ENCODE measurements at regions not wholly inside any gene's neighbourhood (a gene's known extent, or its start where the extent isn't known, plus 50 kb on each side); places are given as distances from the start of the nearest gene placed in this dataset.

DNA sequence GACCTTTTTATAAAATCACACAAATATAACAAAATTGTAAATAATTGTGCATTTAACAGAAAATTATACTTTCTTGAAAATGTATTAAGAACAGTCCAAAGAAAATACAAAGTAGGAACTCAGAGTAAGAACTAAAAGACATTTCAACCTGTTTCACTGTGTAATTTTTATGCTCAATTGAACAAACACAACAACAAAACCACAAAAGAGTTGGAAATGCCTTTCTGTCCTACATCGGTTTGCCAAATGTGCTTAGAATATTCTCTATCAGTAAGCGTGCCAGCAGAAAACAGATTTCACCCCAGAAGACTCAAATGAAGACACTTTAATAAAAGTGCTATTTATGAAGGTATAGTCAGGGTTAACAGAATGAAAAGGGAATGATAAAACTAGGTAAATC, 592.1 kb downstream of the PRELID2 start:
- H3K9ac ChIP-seq (ENCODE audit: low read length): no peak overlapping the region
- H3K36me3 ChIP-seq (ENCODE audit: insufficient read depth, low read length): no peaks in the 10 kb centered on the region
- H3K9me3 ChIP-seq (ENCODE audit: low read length): no peaks in the 10 kb centered on the region
- no peak overlapping the region for H3K27ac ChIP-seq (ENCODE audit: low read depth, low read length)
- H3K4me1 ChIP-seq (ENCODE audit: insufficient read depth, low read length): peaks cover 5% of the 10 kb centered on the region
- H3K4me3 ChIP-seq (ENCODE audit: low read depth in 1 of 2, low read length in 2 of 2): no peak overlapping the region
- H3K27me3 ChIP-seq (ENCODE audit: control insufficient read depth in 1 of 2, insufficient read depth in 2 of 2, low read length in 2 of 2): no peaks in the 10 kb centered on the region

DNA sequence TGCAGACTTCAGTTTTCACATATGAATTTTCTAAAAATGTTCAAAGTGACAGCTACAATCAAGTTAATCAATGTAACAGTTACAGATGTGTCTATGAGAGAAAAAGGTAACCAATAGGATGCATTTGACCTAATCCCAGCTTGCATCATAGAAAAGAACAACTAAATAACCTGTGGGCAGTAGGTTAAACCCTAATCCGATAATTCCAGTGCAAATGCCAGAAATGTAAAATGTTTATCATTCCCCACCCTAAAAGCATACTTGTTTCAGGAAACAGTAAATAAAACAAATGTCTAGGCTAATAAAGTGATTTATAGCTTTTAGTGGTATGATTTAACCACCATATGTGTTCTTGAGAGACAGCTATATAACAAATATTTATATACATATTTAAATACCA, 592.6 kb downstream of the PRELID2 start:
- Histone ChIP-seq H3K27me3 (ENCODE audit: control insufficient read depth in 1 of 2, insufficient read depth in 2 of 2, low read length in 2 of 2) (no peaks in the 10 kb centered on the region), H3K36me3 (ENCODE audit: insufficient read depth, low read length) (no peaks in the 10 kb centered on the region), H3K9ac (ENCODE audit: low read length) (no peak overlapping the region), H3K27ac (ENCODE audit: low read depth, low read length) (no peak overlapping the region), H3K9me3 (ENCODE audit: low read length) (no peaks in the 10 kb centered on the region), H3K4me3 (ENCODE audit: low read depth in 1 of 2, low read length in 2 of 2) (no peak overlapping the region), H3K4me1 (ENCODE audit: insufficient read depth, low read length) (peaks cover 5% of the 10 kb centered on the region)

DNA sequence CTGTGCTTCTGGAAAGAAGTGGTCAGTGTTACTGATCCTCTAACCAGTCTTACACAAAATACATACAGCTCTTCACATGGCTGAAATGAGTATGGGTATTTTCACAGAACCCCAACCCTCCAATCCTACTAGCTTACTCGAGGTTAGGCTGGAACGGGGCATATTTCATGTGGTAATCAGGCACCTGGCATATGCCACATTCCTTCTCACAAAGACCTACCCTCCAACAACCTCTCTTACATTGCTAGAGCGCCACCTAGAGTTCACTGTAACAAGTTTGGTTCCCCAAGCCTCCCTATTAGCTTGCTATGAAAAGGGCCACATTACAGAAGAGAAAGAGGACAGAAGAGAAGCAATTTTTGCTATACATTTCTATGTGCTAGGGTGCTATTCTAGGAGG, 597.3 kb downstream of the PRELID2 start:
- no peak overlapping the region for H3K27ac ChIP-seq (ENCODE audit: low read depth, low read length)
- H3K4me1 ChIP-seq (ENCODE audit: insufficient read depth, low read length): no peaks in the 10 kb centered on the region
- no peaks in the 10 kb centered on the region for H3K27me3 ChIP-seq (ENCODE audit: control insufficient read depth in 1 of 2, insufficient read depth in 2 of 2, low read length in 2 of 2)
- no peaks in the 10 kb centered on the region for H3K36me3 ChIP-seq (ENCODE audit: insufficient read depth, low read length)
- H3K9ac ChIP-seq (ENCODE audit: low read length): no peak overlapping the region
- no peaks in the 10 kb centered on the region for H3K9me3 ChIP-seq (ENCODE audit: low read length)
- H3K4me3 ChIP-seq (ENCODE audit: low read depth in 1 of 2, low read length in 2 of 2): no peak overlapping the region

DNA sequence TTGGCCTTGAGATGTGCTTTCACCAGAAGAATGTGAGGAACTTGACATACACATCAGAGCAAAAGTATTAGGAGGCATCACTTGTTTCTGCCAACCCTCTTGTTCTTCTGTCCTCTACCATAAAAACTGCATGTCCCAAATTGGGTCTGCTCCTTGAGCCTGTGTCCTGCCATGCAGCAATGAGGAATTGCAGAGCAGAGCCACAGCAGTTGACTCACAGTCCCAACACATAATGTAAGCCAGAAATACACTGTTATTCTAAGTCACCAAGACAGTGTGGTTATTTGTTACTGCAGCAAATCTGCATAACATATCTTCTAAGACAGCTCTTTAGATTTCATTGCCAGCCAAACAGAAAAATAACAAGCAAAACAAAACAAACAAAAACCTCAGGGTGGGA, 598.2 kb downstream of the PRELID2 start:
- H3K36me3 ChIP-seq (ENCODE audit: insufficient read depth, low read length): no peaks in the 10 kb centered on the region
- no peak overlapping the region for H3K9ac ChIP-seq (ENCODE audit: low read length)
- no peaks in the 10 kb centered on the region for H3K4me1 ChIP-seq (ENCODE audit: insufficient read depth, low read length)
- no peak overlapping the region for H3K4me3 ChIP-seq (ENCODE audit: low read depth in 1 of 2, low read length in 2 of 2)
- no peak overlapping the region for H3K27ac ChIP-seq (ENCODE audit: low read depth, low read length)
- H3K27me3 ChIP-seq (ENCODE audit: control insufficient read depth in 1 of 2, insufficient read depth in 2 of 2, low read length in 2 of 2): no peaks in the 10 kb centered on the region
- H3K9me3 ChIP-seq (ENCODE audit: low read length): no peaks in the 10 kb centered on the region

DNA sequence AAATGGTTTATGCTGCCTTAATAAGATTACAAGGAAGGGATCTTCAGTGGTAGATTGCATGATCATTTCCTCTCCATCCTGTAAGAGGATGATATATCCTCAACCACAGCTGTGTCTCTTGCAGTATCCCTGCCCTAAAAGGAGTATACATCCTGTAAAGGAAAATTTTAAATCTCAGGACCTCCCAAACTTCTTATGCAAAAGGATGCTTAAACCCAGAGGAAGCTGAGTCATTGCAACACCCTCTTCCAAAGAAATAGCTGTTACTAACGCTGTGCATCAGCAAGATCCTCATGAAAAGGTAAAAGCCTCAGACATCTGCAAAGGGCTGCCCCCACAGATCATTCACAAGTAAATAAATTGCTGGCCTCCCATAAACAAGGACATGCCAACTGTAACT, 599.0 kb downstream of the PRELID2 start:
- Histone ChIP-seq H3K4me1 (ENCODE audit: insufficient read depth, low read length) (no peaks in the 10 kb centered on the region), H3K4me3 (ENCODE audit: low read depth in 1 of 2, low read length in 2 of 2) (no peak overlapping the region)

DNA sequence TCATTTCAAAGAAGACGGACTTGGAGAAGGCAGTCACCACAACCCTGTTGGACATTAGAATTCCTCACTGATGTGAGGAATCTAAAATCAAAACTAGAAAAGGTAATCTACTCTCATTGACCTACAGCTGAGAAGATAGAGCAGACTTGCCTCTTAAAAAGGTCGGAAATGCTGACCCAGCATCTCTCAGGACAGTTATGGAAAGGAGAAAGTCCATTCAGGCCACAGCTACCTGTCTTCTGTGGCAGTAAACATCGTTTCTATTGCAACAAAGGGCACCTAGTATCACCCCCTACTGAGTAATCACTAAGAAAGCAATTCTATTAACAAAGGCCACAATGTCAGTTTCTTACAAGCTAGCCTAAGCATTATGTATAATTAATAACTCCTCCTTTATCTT, 601.7 kb downstream of the PRELID2 start:
- H3K27ac ChIP-seq (ENCODE audit: low read depth, low read length): no peak overlapping the region
- no peaks in the 10 kb centered on the region for H3K27me3 ChIP-seq (ENCODE audit: control insufficient read depth in 1 of 2, insufficient read depth in 2 of 2, low read length in 2 of 2)
- no peaks in the 10 kb centered on the region for H3K9me3 ChIP-seq (ENCODE audit: low read length)
- no peaks in the 10 kb centered on the region for H3K4me1 ChIP-seq (ENCODE audit: insufficient read depth, low read length)
- no peak overlapping the region for H3K9ac ChIP-seq (ENCODE audit: low read length)
- H3K4me3 ChIP-seq (ENCODE audit: low read depth in 1 of 2, low read length in 2 of 2): no peak overlapping the region
- no peaks in the 10 kb centered on the region for H3K36me3 ChIP-seq (ENCODE audit: insufficient read depth, low read length)

More for the DNA sequence above, 599.0 kb downstream of the PRELID2 start:
- H3K27ac ChIP-seq (ENCODE audit: low read depth, low read length): no peak overlapping the region
- H3K27me3 ChIP-seq (ENCODE audit: control insufficient read depth in 1 of 2, insufficient read depth in 2 of 2, low read length in 2 of 2): no peaks in the 10 kb centered on the region
- no peaks in the 10 kb centered on the region for H3K36me3 ChIP-seq (ENCODE audit: insufficient read depth, low read length)
- H3K9me3 ChIP-seq (ENCODE audit: low read length): no peaks in the 10 kb centered on the region
- no peak overlapping the region for H3K9ac ChIP-seq (ENCODE audit: low read length)

DNA sequence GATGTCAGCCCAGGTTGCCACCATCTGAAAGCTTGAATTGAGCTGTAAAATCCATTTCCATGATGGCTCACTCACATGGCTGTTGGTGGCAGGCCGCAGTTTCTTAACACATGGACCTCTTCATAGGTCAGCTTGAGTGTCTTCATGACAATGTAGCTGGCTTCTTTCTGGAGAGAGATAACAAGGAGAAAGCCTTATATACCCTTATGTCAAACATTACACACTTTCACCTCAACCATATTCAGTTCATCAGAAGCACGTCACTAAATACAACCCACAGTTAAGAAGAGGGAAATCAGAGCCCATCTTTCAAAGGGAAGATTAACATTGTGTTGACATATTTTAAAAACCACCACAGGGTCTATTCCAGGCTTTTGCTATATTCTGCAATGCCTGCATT, 604.4 kb downstream of the PRELID2 start:
- Histone ChIP-seq H3K4me3 (ENCODE audit: low read depth in 1 of 2, low read length in 2 of 2) (no peak overlapping the region), H3K36me3 (ENCODE audit: insufficient read depth, low read length) (no peaks in the 10 kb centered on the region), H3K27me3 (ENCODE audit: control insufficient read depth in 1 of 2, insufficient read depth in 2 of 2, low read length in 2 of 2) (no peaks in the 10 kb centered on the region), H3K9me3 (ENCODE audit: low read length) (no peaks in the 10 kb centered on the region), H3K27ac (ENCODE audit: low read depth, low read length) (no peak overlapping the region), H3K9ac (ENCODE audit: low read length) (no peak overlapping the region), H3K4me1 (ENCODE audit: insufficient read depth, low read length) (no peaks in the 10 kb centered on the region)

DNA sequence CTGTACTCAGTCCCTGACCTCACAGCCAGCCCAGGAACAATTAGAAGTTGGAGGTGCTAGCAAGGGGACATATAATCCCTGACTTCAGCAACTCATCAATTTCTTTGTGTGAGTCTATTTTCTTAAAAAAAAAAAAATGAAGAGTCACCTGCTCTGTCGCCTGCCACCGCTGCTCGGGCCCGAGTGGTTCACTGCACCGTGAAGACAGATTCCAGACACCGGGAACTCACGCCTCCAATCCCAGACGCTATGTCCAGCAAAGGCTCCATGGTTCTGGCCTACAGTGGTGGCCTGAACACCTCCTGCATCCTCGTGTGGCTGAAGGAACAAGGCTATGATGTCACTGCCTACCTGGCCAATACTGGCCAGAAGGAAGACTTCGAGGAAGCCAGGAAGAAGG, 606.6 kb downstream of the PRELID2 start:
- Histone ChIP-seq H3K4me1 (ENCODE audit: insufficient read depth, low read length) (no peaks in the 10 kb centered on the region), H3K4me3 (ENCODE audit: low read depth in 1 of 2, low read length in 2 of 2) (no peak overlapping the region), H3K9ac (ENCODE audit: low read length) (no peak overlapping the region), H3K27ac (ENCODE audit: low read depth, low read length) (no peak overlapping the region), H3K27me3 (ENCODE audit: control insufficient read depth in 1 of 2, insufficient read depth in 2 of 2, low read length in 2 of 2) (no peaks in the 10 kb centered on the region), H3K9me3 (ENCODE audit: low read length) (no peaks in the 10 kb centered on the region), H3K36me3 (ENCODE audit: insufficient read depth, low read length) (no peaks in the 10 kb centered on the region)

DNA sequence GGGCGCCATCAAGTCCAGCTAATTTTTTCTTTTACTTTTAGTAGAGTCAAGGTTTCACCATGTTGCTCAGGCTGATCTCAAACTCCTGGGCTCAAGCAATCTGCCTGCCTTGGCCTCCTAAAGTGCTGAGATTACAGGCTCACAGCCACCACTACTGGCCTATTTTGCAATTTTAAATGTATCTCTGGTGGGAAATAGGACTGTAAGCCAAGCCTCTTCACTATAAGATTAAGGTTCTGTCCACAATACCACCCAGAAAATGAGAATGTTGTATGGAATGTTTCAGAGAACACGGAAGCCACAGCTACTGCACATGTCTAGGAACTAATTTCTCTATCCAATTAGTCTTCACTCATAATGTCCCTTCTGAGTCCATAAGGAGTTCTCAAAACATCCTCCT, 607.3 kb downstream of the PRELID2 start:
- Histone ChIP-seq H3K9me3 (ENCODE audit: low read length) (no peaks in the 10 kb centered on the region), H3K4me3 (ENCODE audit: low read depth in 1 of 2, low read length in 2 of 2) (no peak overlapping the region), H3K27me3 (ENCODE audit: control insufficient read depth in 1 of 2, insufficient read depth in 2 of 2, low read length in 2 of 2) (no peaks in the 10 kb centered on the region), H3K4me1 (ENCODE audit: insufficient read depth, low read length) (no peaks in the 10 kb centered on the region), H3K27ac (ENCODE audit: low read depth, low read length) (no peak overlapping the region), H3K36me3 (ENCODE audit: insufficient read depth, low read length) (no peaks in the 10 kb centered on the region), H3K9ac (ENCODE audit: low read length) (no peak overlapping the region)

DNA sequence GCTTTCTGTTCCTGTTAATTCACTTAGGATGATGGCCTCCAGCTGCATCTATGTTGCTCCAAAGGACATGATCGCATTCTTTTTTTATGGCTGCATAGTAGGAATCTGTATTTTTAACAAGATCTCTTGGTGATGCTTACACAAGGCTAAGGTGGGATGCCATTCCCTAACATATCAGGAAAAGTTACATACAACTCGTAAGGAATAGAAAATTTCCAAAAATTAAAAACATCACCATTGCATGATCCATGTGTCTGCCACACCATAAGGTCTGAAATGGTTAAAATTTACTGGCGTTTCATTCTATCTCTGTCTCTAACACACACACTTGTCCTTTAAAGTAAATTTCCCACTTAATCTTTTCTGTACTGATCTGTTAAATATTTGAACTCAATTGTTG, 608.4 kb downstream of the PRELID2 start:
- no peaks in the 10 kb centered on the region for H3K9me3 ChIP-seq (ENCODE audit: low read length)
- H3K27me3 ChIP-seq (ENCODE audit: control insufficient read depth in 1 of 2, insufficient read depth in 2 of 2, low read length in 2 of 2): no peaks in the 10 kb centered on the region
- H3K36me3 ChIP-seq (ENCODE audit: insufficient read depth, low read length): no peaks in the 10 kb centered on the region
- H3K27ac ChIP-seq (ENCODE audit: low read depth, low read length): no peak overlapping the region
- H3K4me1 ChIP-seq (ENCODE audit: insufficient read depth, low read length): no peaks in the 10 kb centered on the region
- no peak overlapping the region for H3K9ac ChIP-seq (ENCODE audit: low read length)
- H3K4me3 ChIP-seq (ENCODE audit: low read depth in 1 of 2, low read length in 2 of 2): no peak overlapping the region

DNA sequence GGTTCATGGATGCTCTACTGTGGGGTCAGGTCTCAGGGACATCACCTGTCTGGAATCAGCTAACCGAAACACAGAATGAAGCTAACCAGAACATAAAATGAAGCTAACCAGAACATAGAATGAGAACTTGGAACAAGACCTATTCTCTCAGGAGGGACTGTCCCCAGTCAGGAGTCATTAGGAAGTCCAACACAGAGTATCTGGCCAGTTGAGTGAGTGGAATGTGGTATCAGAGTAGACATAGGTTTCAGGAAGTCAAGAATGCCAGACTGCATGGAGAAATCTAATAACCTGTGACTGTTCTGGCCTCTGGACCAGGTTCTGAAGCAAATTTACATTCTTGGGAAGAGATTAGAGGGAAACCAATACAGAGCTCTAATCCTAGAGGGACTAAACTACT, 609.6 kb downstream of the PRELID2 start:
- no peaks in the 10 kb centered on the region for H3K27me3 ChIP-seq (ENCODE audit: control insufficient read depth in 1 of 2, insufficient read depth in 2 of 2, low read length in 2 of 2)
- H3K27ac ChIP-seq (ENCODE audit: low read depth, low read length): no peak overlapping the region
- no peaks in the 10 kb centered on the region for H3K4me1 ChIP-seq (ENCODE audit: insufficient read depth, low read length)
- no peak overlapping the region for H3K4me3 ChIP-seq (ENCODE audit: low read depth in 1 of 2, low read length in 2 of 2)
- no peaks in the 10 kb centered on the region for H3K36me3 ChIP-seq (ENCODE audit: insufficient read depth, low read length)
- no peaks in the 10 kb centered on the region for H3K9me3 ChIP-seq (ENCODE audit: low read length)
- H3K9ac ChIP-seq (ENCODE audit: low read length): no peak overlapping the region

DNA sequence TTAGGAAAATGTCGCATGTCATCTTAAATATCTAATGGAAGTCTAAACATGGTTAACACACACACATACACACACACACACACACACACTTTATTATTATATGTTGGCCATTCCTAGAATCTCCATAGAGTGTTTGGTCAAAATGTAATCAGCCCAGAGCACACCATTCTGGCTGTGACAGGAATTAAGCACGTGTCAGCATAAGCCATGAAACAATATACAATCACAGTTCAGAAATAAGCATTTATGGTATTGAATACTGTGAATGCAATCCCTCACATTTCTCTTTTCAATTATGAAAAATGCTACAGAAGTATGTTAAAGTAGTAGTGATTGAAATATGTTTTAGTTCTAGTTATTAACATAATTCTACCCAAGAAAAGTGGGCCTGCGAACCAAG, 611.6 kb downstream of the PRELID2 start:
- H3K27ac ChIP-seq (ENCODE audit: low read depth, low read length): no peak overlapping the region
- H3K4me1 ChIP-seq (ENCODE audit: insufficient read depth, low read length): no peaks in the 10 kb centered on the region
- no peaks in the 10 kb centered on the region for H3K9me3 ChIP-seq (ENCODE audit: low read length)
- no peaks in the 10 kb centered on the region for H3K36me3 ChIP-seq (ENCODE audit: insufficient read depth, low read length)
- no peak overlapping the region for H3K9ac ChIP-seq (ENCODE audit: low read length)
- H3K4me3 ChIP-seq (ENCODE audit: low read depth in 1 of 2, low read length in 2 of 2): no peak overlapping the region
- no peaks in the 10 kb centered on the region for H3K27me3 ChIP-seq (ENCODE audit: control insufficient read depth in 1 of 2, insufficient read depth in 2 of 2, low read length in 2 of 2)

All from muscle layer of colon (tissue), 2 donors.